Calu3 (cell line): ENCODE measurements at regions not wholly inside any gene's neighbourhood (a gene's known extent, or its start where the extent isn't known, plus 50 kb on each side); places are given as distances from the start of the nearest gene placed in this dataset.
"Not testable (repeated sequence)": the region's sequence is repeated elsewhere in the genome, so short reads cannot be mapped to it uniquely, and the experiment has no call there.

Experiments used
- BruUV-seq: library from RNA; stranded (reverse); fragments of 400-500 nt; replicated peaks from 2 replicates; lab custom pipeline; 2021; lab: Mats Ljungman, UMichigan
- CTCF ChIA-PET: fragments of 300-600 bp; sonication (Branson Sonifier 250); formaldehyde crosslinking; loops from one replicate; lab custom pipeline; 2022; ENCODE audit warnings: antibody characterized with exemption; lab: Charles Lee
- DNase-seq: peaks from one replicate; pipeline ENCODE4 v3.0.0; 2022
- H3K27ac Mint-ChIP-seq: one replicate; pipeline ENCODE4 v1.8.0; 2022; ENCODE audit warnings: mixed read lengths; ENCODE audit not compliant: unreplicated experiment
- H3K27me3 Mint-ChIP-seq: one replicate; pipeline ENCODE4 v1.8.0; 2022; ENCODE audit warnings: mixed read lengths; ENCODE audit not compliant: unreplicated experiment
- H3K36me3 Mint-ChIP-seq: one replicate; pipeline ENCODE4 v1.8.0; 2022; ENCODE audit warnings: mild to moderate bottlenecking, moderate library complexity, mixed read lengths; ENCODE audit not compliant: insufficient read depth, unreplicated experiment
- H3K4me1 Mint-ChIP-seq: one replicate; pipeline ENCODE4 v1.8.0; 2022; ENCODE audit warnings: mild to moderate bottlenecking, low read depth, mixed read lengths; ENCODE audit not compliant: unreplicated experiment
- H3K4me3 Mint-ChIP-seq: one replicate; pipeline ENCODE4 v1.8.0; 2022; ENCODE audit warnings: mild to moderate bottlenecking, low read depth, moderate library complexity, mixed read lengths; ENCODE audit not compliant: unreplicated experiment
- H3K9me3 Mint-ChIP-seq: one replicate; pipeline ENCODE4 v1.8.0; 2022; ENCODE audit warnings: low read depth, mixed read lengths; ENCODE audit not compliant: unreplicated experiment
- CTCF ChIP-seq: fragments of 200-600 bp; IDR thresholded peaks from one replicate; pipeline ENCODE4 v1.8.0; 2022; ENCODE audit warnings: antibody characterized with exemption; ENCODE audit not compliant: unreplicated experiment
- intact Hi-C: fragments of 100-400 bp; cut with micrococcal nuclease; formaldehyde crosslinking; loops from one replicate; pipeline ENCODE4 v1.10.0; 2022; ENCODE audit not compliant: unreplicated experiment

GRCh38 chr21:9738527-9738926, 782.9 kb upstream of the TPTE start:
- peaks cover 4% of the 10 kb centered on the region for H3K9me3 Mint-ChIP-seq
- TF ChIP-seq CTCF: no peak
- no TSS peak for BruUV-seq
- no peaks in the 10 kb centered on the region for H3K4me1 Mint-ChIP-seq
- H3K4me3 Mint-ChIP-seq: no peak overlapping the region
- CTCF ChIA-PET: no interaction called here
- intact Hi-C loops: no loop called here
- H3K36me3 Mint-ChIP-seq: no peaks in the 10 kb centered on the region
- H3K27me3 Mint-ChIP-seq: no peaks in the 10 kb centered on the region
- H3K27ac Mint-ChIP-seq: no peak overlapping the region
- DNase-seq: no peak

- Mint-ChIP-seq H3K36me3 (no peaks in the 10 kb centered on the region), H3K27ac (no peak overlapping the region), H3K27me3 (no peaks in the 10 kb centered on the region), H3K9me3 (peaks cover 4% of the 10 kb centered on the region), H3K4me3 (no peak overlapping the region), H3K4me1 (no peaks in the 10 kb centered on the region)
- no peak for DNase-seq
- BruUV-seq: no TSS peak
- TF ChIP-seq CTCF: no peak
- intact Hi-C loops: no loop called here
- CTCF ChIA-PET: no interaction called here
Measured at GRCh38 chr21:9739240-9739639, 782.1 kb upstream of the TPTE start.

- BruUV-seq, H3K4me3 Mint-ChIP-seq, CTCF ChIA-PET, intact Hi-C loops, H3K27ac Mint-ChIP-seq, H3K27me3 Mint-ChIP-seq, H3K9me3 Mint-ChIP-seq, H3K36me3 Mint-ChIP-seq, DNase-seq, H3K4me1 Mint-ChIP-seq: not testable (repeated sequence)
Measured at GRCh38 chr21:9740177-9740941, 781.0 kb upstream of the TPTE start.

- H3K4me1 Mint-ChIP-seq, H3K4me3 Mint-ChIP-seq, H3K9me3 Mint-ChIP-seq, intact Hi-C loops, H3K27ac Mint-ChIP-seq, H3K36me3 Mint-ChIP-seq, CTCF ChIA-PET, BruUV-seq, H3K27me3 Mint-ChIP-seq, DNase-seq: not testable (repeated sequence)
Measured at GRCh38 chr21:9740991-9741742, 780.2 kb upstream of the TPTE start.

- H3K4me3 Mint-ChIP-seq, H3K36me3 Mint-ChIP-seq, intact Hi-C loops, H3K4me1 Mint-ChIP-seq, CTCF ChIA-PET, BruUV-seq, H3K9me3 Mint-ChIP-seq, H3K27me3 Mint-ChIP-seq, H3K27ac Mint-ChIP-seq, DNase-seq: not testable (repeated sequence)
Measured at GRCh38 chr21:9743566-9743965, 777.8 kb upstream of the TPTE start.

DNA sequence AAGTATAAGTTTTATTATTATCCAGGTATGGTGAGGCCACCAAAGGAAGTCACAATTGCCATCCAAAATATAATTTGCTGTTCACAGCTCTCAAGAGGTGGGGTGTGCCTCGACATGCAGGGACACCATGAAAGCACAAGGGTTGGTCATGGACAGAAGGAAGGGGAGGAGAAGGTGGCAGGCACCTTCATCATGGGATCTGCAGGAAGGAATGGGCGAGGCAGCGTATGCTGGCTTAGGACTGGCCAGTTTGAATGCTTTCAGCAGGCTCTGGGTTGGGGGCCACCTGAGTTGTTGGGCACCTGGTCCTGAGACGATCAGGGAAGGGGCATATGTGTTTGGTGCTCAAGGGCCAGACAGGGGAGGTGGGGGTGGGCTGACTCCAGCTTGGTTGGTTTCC, 777.2 kb upstream of the TPTE start:
- CTCF ChIA-PET, H3K9me3 Mint-ChIP-seq, H3K4me1 Mint-ChIP-seq, intact Hi-C loops, H3K27me3 Mint-ChIP-seq, H3K27ac Mint-ChIP-seq, H3K4me3 Mint-ChIP-seq, H3K36me3 Mint-ChIP-seq, BruUV-seq, DNase-seq: not testable (repeated sequence)

DNA sequence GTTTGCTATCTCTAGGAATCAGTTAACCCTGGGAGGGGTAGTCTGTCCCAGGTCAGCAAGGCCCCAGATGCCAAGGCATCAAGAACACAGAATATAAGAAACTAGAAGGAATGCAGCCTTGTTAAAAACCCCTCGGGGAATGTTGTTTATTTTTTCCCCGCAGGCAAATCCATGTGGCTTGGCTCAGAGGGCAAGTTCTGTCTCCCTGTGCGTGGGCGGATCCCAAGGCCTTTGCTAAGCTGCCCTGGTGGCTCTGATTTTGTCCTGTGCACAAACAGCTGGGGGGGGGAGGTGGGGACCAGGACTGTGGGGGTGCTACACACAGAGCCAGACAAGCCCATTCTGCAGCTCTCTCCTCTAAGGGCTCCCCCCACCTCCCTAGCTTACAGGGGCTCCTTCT, 776.8 kb upstream of the TPTE start:
- intact Hi-C loops, H3K27ac Mint-ChIP-seq, BruUV-seq, H3K4me1 Mint-ChIP-seq, H3K9me3 Mint-ChIP-seq, H3K27me3 Mint-ChIP-seq, H3K4me3 Mint-ChIP-seq, CTCF ChIA-PET, DNase-seq, H3K36me3 Mint-ChIP-seq: not testable (repeated sequence)

GRCh38 chr21:9745457-9746108, 775.8 kb upstream of the TPTE start:
- H3K4me3 Mint-ChIP-seq, DNase-seq, CTCF ChIA-PET, H3K27me3 Mint-ChIP-seq, BruUV-seq, H3K36me3 Mint-ChIP-seq, H3K4me1 Mint-ChIP-seq, intact Hi-C loops, H3K27ac Mint-ChIP-seq, H3K9me3 Mint-ChIP-seq: not testable (repeated sequence)
